K562 (cell line): ENCODE measurements at regions not wholly inside any gene's neighbourhood (a gene's known extent, or its start where the extent isn't known, plus 50 kb on each side); places are given as distances from the start of the nearest gene placed in this dataset.

Experiments used
- ATAC-seq: fragments of 200-7000 bp; cut with Tn5 transposase; 3 replicates; pipeline ENCODE4 v1.9.1; 2020; ENCODE audit warnings: moderate library complexity
- BruUV-seq: library from RNA; stranded (reverse); fragments of 400-500 nt; replicated peaks from 2 replicates; lab custom pipeline; 2021; lab: Mats Ljungman, UMichigan
- CTCF ChIA-PET: fragments of 300-600 bp; formaldehyde crosslinking; extraction: SDS; loops from one replicate; lab custom pipeline; 2021; ENCODE audit warnings: low intra/inter-chr PET ratio; lab: Yijun Ruan, JAX
- POLR2A ChIA-PET: fragments of 300-600, 350-650 bp; sonication (Branson Sonifier 250); formaldehyde crosslinking; extraction: SDS; loops from one replicate; lab custom pipeline; 2021; ENCODE audit warnings: antibody characterized with exemption, inconsistent platforms; lab: Yijun Ruan, JAX
- DNase-seq, 4 experiments: peaks; one replicate each; pipeline versions ENCODE4 v3.0.0 to v3.0.0-alpha.2; 2011 to 2018; ENCODE audit warnings: low spot score in 3 of 4, mixed read lengths in 3 of 4; ENCODE audit errors: extremely low read depth in 1 of 4
- FAIRE-seq: peaks from 2 replicates; lab custom pipeline; 2011; peaks lifted over from hg19 to GRCh38; lab: Jason Lieb, UNC
- H2AFZ ChIP-seq: 2 replicates; pipeline ENCODE4 v1.6.0; 2011; ENCODE audit warnings: low read depth, low read length, control low read depth, inconsistent platforms
- H3K27ac ChIP-seq: fragments of 200-600 bp; 3 replicates; pipeline ENCODE4 v1.8.0; 2011; ENCODE audit warnings: low read depth, mild to moderate bottlenecking, control low read depth, inconsistent platforms, low read length, moderate library complexity, mixed read lengths; ENCODE audit errors: extremely low read depth
- H3K27me3 ChIP-seq, 2 experiments: fragments of 300-600 bp in 1 of 2; 2 replicates in 1 of 2; 3 replicates in 1 of 2; pipeline versions ENCODE4 v1.6.0 to v1.8.0; 2011; ENCODE audit warnings: inconsistent platforms in 2 of 2, low read length in 2 of 2, mild to moderate bottlenecking in 1 of 2, mixed read lengths in 1 of 2, moderate library complexity in 1 of 2; ENCODE audit not compliant: control insufficient read depth in 2 of 2, insufficient read depth in 2 of 2
- H3K36me3 ChIP-seq: fragments of 300-600 bp; 3 replicates; pipeline ENCODE4 v1.8.0; 2011; ENCODE audit warnings: mild to moderate bottlenecking, low read length, inconsistent platforms; ENCODE audit not compliant: control insufficient read depth, insufficient read depth
- H3K4me1 ChIP-seq, 2 experiments: fragments of 200-600 bp in 1 of 2; replicated peaks in 1 of 2; 2 replicates in 1 of 2; 3 replicates in 1 of 2; pipeline versions ENCODE4 v1.5.1 to v1.8.0; 2011; ENCODE audit warnings: inconsistent platforms in 2 of 2, low read length in 2 of 2, mild to moderate bottlenecking in 1 of 2, mixed read lengths in 1 of 2, moderate library complexity in 1 of 2; ENCODE audit not compliant: control insufficient read depth in 2 of 2, insufficient read depth in 2 of 2
- H3K4me2 ChIP-seq: 2 replicates; pipeline ENCODE4 v1.6.1; 2011; ENCODE audit warnings: low read length, control low read depth, inconsistent platforms, mixed read lengths; ENCODE audit not compliant: insufficient read depth
- H3K4me3 ChIP-seq: fragments of 200-600 bp; sonication (generic), shearing (Covaris generic); 2 replicates; pipeline ENCODE4 v1.5.1; 2016; ENCODE audit warnings: control low read depth, inconsistent platforms
- H3K79me2 ChIP-seq: fragments of 200-600 bp; 3 replicates; pipeline ENCODE4 v1.8.0; 2011; ENCODE audit warnings: low read length, inconsistent platforms; ENCODE audit not compliant: control insufficient read depth, insufficient read depth
- H3K9ac ChIP-seq, 2 experiments: 2 replicates each; pipeline versions ENCODE4 v1.6.0 to v1.6.1; 2011; ENCODE audit warnings: low read depth in 2 of 2, low read length in 2 of 2, control low read depth in 1 of 2, inconsistent platforms in 1 of 2, mild to moderate bottlenecking in 1 of 2, mixed read lengths in 1 of 2; ENCODE audit not compliant: insufficient read depth in 1 of 2
- H3K9me1 ChIP-seq: one replicate; pipeline ENCODE4 v1.6.0; 2011; ENCODE audit warnings: inconsistent platforms, mild to moderate bottlenecking, low read length, moderate library complexity; ENCODE audit not compliant: control insufficient read depth, insufficient read depth
- H3K9me3 ChIP-seq: replicated peaks from 2 replicates; pipeline ENCODE4 v1.5.1; 2011; ENCODE audit warnings: low read depth, low read length, inconsistent platforms; ENCODE audit not compliant: control insufficient read depth, insufficient read depth
- H4K20me1 ChIP-seq: replicated peaks from 2 replicates; pipeline ENCODE4 v1.6.1; 2011; ENCODE audit warnings: low read length, inconsistent platforms, mixed read lengths; ENCODE audit not compliant: control insufficient read depth, insufficient read depth
- CTBP1 ChIP-seq: fragments of 450-650 bp; IDR thresholded peaks from 2 replicates; pipeline ENCODE4 v1.6.1; 2016; ENCODE audit warnings: borderline replicate concordance
- LARP7 ChIP-seq: fragments of 450-650 bp; IDR thresholded peaks from 2 replicates; pipeline ENCODE4 v1.6.1; 2016
- MTA1 ChIP-seq: fragments of 450-650 bp; IDR thresholded peaks from 2 replicates; pipeline ENCODE4 v1.6.1; 2017; ENCODE audit warnings: borderline replicate concordance
- SIN3A ChIP-seq, 2 experiments: fragments of 150-350 bp in 1 of 2; IDR thresholded peaks; 2 replicates each; pipeline ENCODE4 v1.6.1; 2011 to 2016; ENCODE audit warnings: borderline replicate concordance in 2 of 2, low read depth in 2 of 2, low read length in 2 of 2, mild to moderate bottlenecking in 2 of 2, moderate library complexity in 2 of 2; ENCODE audit not compliant: control insufficient read depth in 1 of 2
- SNAPC5 ChIP-seq: fragments of 250-450 bp; sonication (Bioruptor Pico); IDR thresholded peaks from 2 replicates; pipeline ENCODE4 v1.8.0; 2021; ENCODE audit warnings: moderate library complexity, mild to moderate bottlenecking, inconsistent platforms
- TSC22D4 ChIP-seq: fragments of 450-650 bp; IDR thresholded peaks from 2 replicates; pipeline ENCODE4 v1.6.1; 2016; ENCODE audit warnings: missing genetic modification characterization, missing biosample characterization, control low read depth
- VEZF1 ChIP-seq: fragments of 200-800 bp; sonication (Bioruptor generic); IDR thresholded peaks from 2 replicates; pipeline ENCODE4 v1.6.1; 2017; ENCODE audit warnings: missing genetic modification characterization, missing compliant biosample characterization
- ZNF175 ChIP-seq: fragments of 200-800 bp; sonication (Bioruptor generic); IDR thresholded peaks from 2 replicates; pipeline ENCODE4 v1.6.1; 2016; ENCODE audit warnings: low read depth, mild to moderate bottlenecking, missing genetic modification characterization, missing compliant biosample characterization
- WGBS: fragments of 100-300 bp; shearing (Covaris generic); methylation state at CpG from one replicate; pipeline ENCODE4 v1.1.6; 2016; ENCODE audit warnings: low coverage, mixed read lengths; ENCODE audit not compliant: insufficient coverage; ENCODE audit errors: missing lambda C conversion rate; 5-methylcytosine and 5-hydroxymethylcytosine counted together
- in situ Hi-C: fragments of 300-500 bp; cut with MboI; formaldehyde crosslinking; loops from 4 replicates; pipeline ENCODE4 v1.15.0; 2018; ENCODE audit warnings: inconsistent platforms, mixed read lengths
- intact Hi-C: fragments of 100-400 bp; cut with micrococcal nuclease; formaldehyde crosslinking; loops from 2 replicates; pipeline ENCODE4 v1.14.2; 2022

- Histone ChIP-seq H2AFZ (no peak overlapping the region), H3K4me2 (no peak overlapping the region), H3K27ac (no peak overlapping the region), H3K9me3 (no peaks in the 10 kb centered on the region), H3K27me3 (no peaks in the 10 kb centered on the region)
- no peak for FAIRE-seq
- no TSS peak for BruUV-seq
- TF ChIP-seq TSC22D4 (tag) (no peak), SIN3A (IDR thresholded peaks at IDR 0.05; ENCODE audit: borderline replicate concordance in 2 of 2, control insufficient read depth in 1 of 2, low read depth in 2 of 2, low read length in 2 of 2) (no peak), ZNF175 (CRISPR knock-in tag) (no peak), MTA1 (no peak), SNAPC5 (CRISPR knock-in tag) (no peak), LARP7 (no peak), VEZF1 (CRISPR knock-in tag) (no peak), CTBP1 (no peak)
- TF ChIP-seq, all 486 proteins: peak for 0
- no peak for ATAC-seq
- Histone ChIP-seq H4K20me1 (no peaks in the 10 kb centered on the region), H3K9ac (no peak overlapping the region), H3K36me3 (no peaks in the 10 kb centered on the region), H3K4me1 (no peaks in the 10 kb centered on the region), H3K9me1 (no peaks in the 10 kb centered on the region), H3K4me3 (no peak overlapping the region), H3K79me2 (no peaks in the 10 kb centered on the region)
- intact Hi-C loops (no loop called here), in situ Hi-C loops (no loop called here)
- ChIA-PET CTCF (no interaction called here), POLR2A (no interaction called here)
- WGBS = 0% methylated on average over 2 of the region's 2 CpGs
- DNase-seq = no peak
These were observed 185.8 kb downstream of the GADD45G start for GRCh38 chr9:89790542-89791109.
